ENCODE measurements at regions not wholly inside any gene's neighbourhood (a gene's known extent, or its start where the extent isn't known, plus 50 kb on each side); places are given as distances from the start of the nearest gene placed in this dataset.

GRCh38 chr1:221925947-221926346 lies 184.1 kb upstream of the DUSP10 start (continued):
- no peak for TF ChIP-seq USF2 (CRISPR knock-in tag; IDR thresholded peaks at IDR 0.05)
- no peak for TF ChIP-seq IRF2 (CRISPR knock-in tag; IDR thresholded peaks at IDR 0.05; ENCODE audit: borderline replicate concordance, low read depth)
- TF ChIP-seq JAZF1 (CRISPR knock-in tag; IDR thresholded peaks at IDR 0.05), result no peak
- TF ChIP-seq NR3C1 (CRISPR knock-in tag; conservative IDR thresholded peaks at IDR 0.05; ENCODE audit: low read depth), result no peak
- TF ChIP-seq TEAD4 (CRISPR knock-in tag; IDR thresholded peaks at IDR 0.05), result no peak
- TF ChIP-seq RORB (CRISPR knock-in tag; IDR thresholded peaks at IDR 0.05), result no peak
- no peak for TF ChIP-seq SP1 (CRISPR knock-in tag; conservative IDR thresholded peaks at IDR 0.05)
- TF ChIP-seq NFYB (CRISPR knock-in tag; conservative IDR thresholded peaks at IDR 0.05; ENCODE audit: low read depth), result no peak

- DNase-seq (ENCODE audit: low spot score) (no peak), ATAC-seq (no peak)
- H3K4me1 Mint-ChIP-seq, result no peaks in the 10 kb centered on the region
- H3K36me3 Mint-ChIP-seq, result no peaks in the 10 kb centered on the region
- H3K9me3 Mint-ChIP-seq, result no peaks in the 10 kb centered on the region; the same call in 1 of the 2 replicates
- CTCF ChIA-PET, result no interaction called here
- POLR2A ChIA-PET, result no interaction called here
- H3K4me3 Mint-ChIP-seq, result no peak overlapping the region
- H3K27ac Mint-ChIP-seq, result no peak overlapping the region
- TF ChIP-seq E2F5 (CRISPR knock-in tag; IDR thresholded peaks at IDR 0.05) (no peak), ZNF512 (CRISPR knock-in tag; IDR thresholded peaks at IDR 0.05; ENCODE audit: borderline replicate concordance) (no peak), ZNF317 (CRISPR knock-in tag; IDR thresholded peaks at IDR 0.05; ENCODE audit: borderline replicate concordance, low read depth) (no peak), NR3C1 (CRISPR knock-in tag; conservative IDR thresholded peaks at IDR 0.05; ENCODE audit: low read depth) (no peak), CBFB (CRISPR knock-in tag; IDR thresholded peaks at IDR 0.05; ENCODE audit: low read depth) (no peak), ZNF423 (CRISPR knock-in tag; IDR thresholded peaks at IDR 0.05) (no peak), EMX1 (CRISPR knock-in tag; IDR thresholded peaks at IDR 0.05) (no peak), NR1H2 (CRISPR knock-in tag; IDR thresholded peaks at IDR 0.05) (no peak), NFATC4 (CRISPR knock-in tag; IDR thresholded peaks at IDR 0.05) (no peak), ZBTB21 (CRISPR knock-in tag; IDR thresholded peaks at IDR 0.05; ENCODE audit: borderline replicate concordance) (no peak), FOXK1 (CRISPR knock-in tag; IDR thresholded peaks at IDR 0.05) (no peak)
- H3K27me3 Mint-ChIP-seq (ENCODE audit: low read depth), result no peaks in the 10 kb centered on the region
Measured at GRCh38 chr1:221923929-221924598, 182.2 kb upstream of the DUSP10 start.

- CTCF ChIA-PET, result no interaction called here
- POLR2A ChIA-PET, result no interaction called here
- Mint-ChIP-seq H3K27ac (no peak overlapping the region), H3K4me3 (no peak overlapping the region), H3K27me3 (ENCODE audit: low read depth) (no peaks in the 10 kb centered on the region), H3K4me1 (no peaks in the 10 kb centered on the region), H3K9me3 (no peaks in the 10 kb centered on the region), H3K36me3 (no peaks in the 10 kb centered on the region)
- DNase-seq (ENCODE audit: low spot score), result no peak
- no peak for ATAC-seq
- TF ChIP-seq ATF2 (CRISPR knock-in tag; IDR thresholded peaks at IDR 0.05; ENCODE audit: borderline replicate concordance, low read depth) (no peak), USF2 (CRISPR knock-in tag; IDR thresholded peaks at IDR 0.05) (no peak), STAT6 (CRISPR knock-in tag; conservative IDR thresholded peaks at IDR 0.05; ENCODE audit: low read depth) (no peak), AFF4 (CRISPR knock-in tag; IDR thresholded peaks at IDR 0.05; ENCODE audit: borderline replicate concordance) (no peak), ZNF232 (CRISPR knock-in tag; IDR thresholded peaks at IDR 0.05) (no peak)
Measured at GRCh38 chr1:221921936-221922335, 180.0 kb upstream of the DUSP10 start.

All from WTC11 (cell line).